C4-2B (cell line): ENCODE measurements at regions not wholly inside any gene's neighbourhood (a gene's known extent, or its start where the extent isn't known, plus 50 kb on each side); places are given as distances from the start of the nearest gene placed in this dataset.

Source experiments
- ZFX ChIP-seq: fragments of 450-650 bp; IDR thresholded peaks from 2 replicates; pipeline ENCODE4 v1.6.1; 2017
- TF ChIP-seq, protein P1 (sequence below): fragments of 450-650 bp; conservative IDR thresholded peaks from 2 replicates; pipeline ENCODE4 v1.5.1; 2017; ENCODE audit warnings: mild to moderate bottlenecking

DNA sequence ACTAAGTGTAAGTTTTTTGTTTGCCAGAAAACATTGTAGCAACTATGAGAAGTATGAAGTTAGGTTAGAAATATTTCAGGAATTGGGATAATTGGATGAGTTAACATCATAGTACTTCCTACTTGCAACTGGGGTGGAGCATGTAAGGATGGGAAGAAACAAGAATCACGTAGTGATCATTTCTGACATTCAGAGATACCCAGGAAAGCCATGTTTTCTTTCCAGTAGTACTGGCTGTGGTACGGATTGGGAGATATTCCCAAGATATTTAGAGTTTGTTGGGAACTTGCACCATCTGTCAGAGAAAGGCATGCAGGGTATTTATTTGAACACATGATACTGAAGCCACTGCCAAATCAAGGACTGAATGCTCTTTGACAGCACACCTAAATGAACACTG is 87.6 kb upstream of the SLC4A4 start:
- TF ChIP-seq, protein P1, sequence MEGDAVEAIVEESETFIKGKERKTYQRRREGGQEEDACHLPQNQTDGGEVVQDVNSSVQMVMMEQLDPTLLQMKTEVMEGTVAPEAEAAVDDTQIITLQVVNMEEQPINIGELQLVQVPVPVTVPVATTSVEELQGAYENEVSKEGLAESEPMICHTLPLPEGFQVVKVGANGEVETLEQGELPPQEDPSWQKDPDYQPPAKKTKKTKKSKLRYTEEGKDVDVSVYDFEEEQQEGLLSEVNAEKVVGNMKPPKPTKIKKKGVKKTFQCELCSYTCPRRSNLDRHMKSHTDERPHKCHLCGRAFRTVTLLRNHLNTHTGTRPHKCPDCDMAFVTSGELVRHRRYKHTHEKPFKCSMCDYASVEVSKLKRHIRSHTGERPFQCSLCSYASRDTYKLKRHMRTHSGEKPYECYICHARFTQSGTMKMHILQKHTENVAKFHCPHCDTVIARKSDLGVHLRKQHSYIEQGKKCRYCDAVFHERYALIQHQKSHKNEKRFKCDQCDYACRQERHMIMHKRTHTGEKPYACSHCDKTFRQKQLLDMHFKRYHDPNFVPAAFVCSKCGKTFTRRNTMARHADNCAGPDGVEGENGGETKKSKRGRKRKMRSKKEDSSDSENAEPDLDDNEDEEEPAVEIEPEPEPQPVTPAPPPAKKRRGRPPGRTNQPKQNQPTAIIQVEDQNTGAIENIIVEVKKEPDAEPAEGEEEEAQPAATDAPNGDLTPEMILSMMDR = no peak
- TF ChIP-seq ZFX = no peak
